PC-9 (cell line): ENCODE measurements at regions not wholly inside any gene's neighbourhood (a gene's known extent, or its start where the extent isn't known, plus 50 kb on each side); places are given as distances from the start of the nearest gene placed in this dataset.

Experiments
- EZH2 ChIP-seq: fragments of 200-600 bp; sonication (generic); IDR thresholded peaks from 2 replicates; pipeline ENCODE4 v1.8.0; 2017; ENCODE audit warnings: antibody characterized with exemption, low read depth
- TF ChIP-seq, protein P1 (sequence below): fragments of 200-600 bp; sonication (generic); conservative IDR thresholded peaks from 2 replicates; pipeline ENCODE4 v1.6.1; 2017; ENCODE audit warnings: mixed run types, antibody characterized with exemption, mild to moderate bottlenecking, moderate library complexity

DNA sequence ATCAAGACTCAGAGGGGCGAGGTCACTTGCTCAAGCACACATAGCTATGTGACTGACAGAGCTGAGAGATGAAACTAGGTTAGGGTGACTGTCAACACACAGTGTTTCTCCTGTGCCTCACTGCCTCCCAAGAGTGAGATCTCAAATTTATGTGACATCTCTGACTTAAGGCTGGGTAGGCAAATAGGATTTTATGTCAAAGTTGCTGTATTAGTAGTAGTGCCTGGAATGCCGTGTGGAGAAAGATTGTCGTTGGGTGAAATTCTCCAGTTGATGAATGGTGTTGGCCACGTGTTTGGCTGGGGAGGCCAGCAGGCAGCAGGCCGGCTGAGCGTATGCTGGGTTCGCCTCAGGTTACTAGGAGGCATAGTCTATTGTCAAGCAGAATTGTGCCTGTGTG lies 148.3 kb upstream of the BMPER start:
- TF ChIP-seq, protein P1, sequence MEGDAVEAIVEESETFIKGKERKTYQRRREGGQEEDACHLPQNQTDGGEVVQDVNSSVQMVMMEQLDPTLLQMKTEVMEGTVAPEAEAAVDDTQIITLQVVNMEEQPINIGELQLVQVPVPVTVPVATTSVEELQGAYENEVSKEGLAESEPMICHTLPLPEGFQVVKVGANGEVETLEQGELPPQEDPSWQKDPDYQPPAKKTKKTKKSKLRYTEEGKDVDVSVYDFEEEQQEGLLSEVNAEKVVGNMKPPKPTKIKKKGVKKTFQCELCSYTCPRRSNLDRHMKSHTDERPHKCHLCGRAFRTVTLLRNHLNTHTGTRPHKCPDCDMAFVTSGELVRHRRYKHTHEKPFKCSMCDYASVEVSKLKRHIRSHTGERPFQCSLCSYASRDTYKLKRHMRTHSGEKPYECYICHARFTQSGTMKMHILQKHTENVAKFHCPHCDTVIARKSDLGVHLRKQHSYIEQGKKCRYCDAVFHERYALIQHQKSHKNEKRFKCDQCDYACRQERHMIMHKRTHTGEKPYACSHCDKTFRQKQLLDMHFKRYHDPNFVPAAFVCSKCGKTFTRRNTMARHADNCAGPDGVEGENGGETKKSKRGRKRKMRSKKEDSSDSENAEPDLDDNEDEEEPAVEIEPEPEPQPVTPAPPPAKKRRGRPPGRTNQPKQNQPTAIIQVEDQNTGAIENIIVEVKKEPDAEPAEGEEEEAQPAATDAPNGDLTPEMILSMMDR = no peak
- TF ChIP-seq EZH2 = no peak
